IMR-90 (cell line): ENCODE measurements at regions not wholly inside any gene's neighbourhood (a gene's known extent, or its start where the extent isn't known, plus 50 kb on each side); places are given as distances from the start of the nearest gene placed in this dataset.

Experiments
- ATAC-seq: fragments of 200-7000 bp; cut with Tn5 transposase; 2 replicates; pipeline ENCODE4 v1.9.1; 2020; ENCODE audit warnings: low read depth, mild to moderate bottlenecking, moderate library complexity
- BruUV-seq: library from RNA; stranded (reverse); fragments of 400-500 nt; replicated peaks from 2 replicates; lab custom pipeline; 2021; lab: Mats Ljungman, UMichigan
- CTCF ChIA-PET: fragments of 300-600 bp; formaldehyde crosslinking; extraction: SDS; loops from one replicate; lab custom pipeline; 2021; ENCODE audit warnings: antibody characterized with exemption; lab: Yijun Ruan, JAX
- POLR2A ChIA-PET: fragments of 300-600 bp; sonication (Branson Sonifier 250); formaldehyde crosslinking; loops from one replicate; lab custom pipeline; 2022; ENCODE audit warnings: antibody characterized with exemption; ENCODE audit not compliant: unreplicated experiment; lab: Charles Lee
- DNase-seq: peaks from one replicate; pipeline ENCODE4 v3.0.0; 2013
- H2AFZ ChIP-seq: replicated peaks from 2 replicates; pipeline ENCODE3; 2013; ENCODE audit warnings: low read length, mild to moderate bottlenecking; ENCODE audit not compliant: poor library complexity
- H2AK5ac ChIP-seq: 2 replicates; pipeline ENCODE4 v1.6.1; 2013; ENCODE audit warnings: low read depth, low read length, inconsistent platforms
- H2AK9ac ChIP-seq: replicated peaks from 2 replicates; pipeline ENCODE3; 2013; ENCODE audit warnings: mild to moderate bottlenecking, low read depth, low read length, moderate library complexity; ENCODE audit not compliant: poor library complexity
- H2BK120ac ChIP-seq: 2 replicates; pipeline ENCODE4 v1.6.1; 2013; ENCODE audit warnings: low read depth, low read length, inconsistent platforms
- H2BK15ac ChIP-seq: 3 replicates; pipeline ENCODE4 v1.6.1; 2013; ENCODE audit warnings: low read depth, low read length, inconsistent platforms
- H2BK20ac ChIP-seq: 2 replicates; pipeline ENCODE4 v1.6.1; 2013; ENCODE audit warnings: low read depth, mild to moderate bottlenecking, inconsistent platforms, low read length, moderate library complexity
- H2BK5ac ChIP-seq: 2 replicates; pipeline ENCODE4 v1.6.1; 2013; ENCODE audit warnings: mild to moderate bottlenecking, low read depth, low read length, inconsistent platforms; ENCODE audit not compliant: poor library complexity, severe bottlenecking
- H3K14ac ChIP-seq: replicated peaks from 2 replicates; pipeline ENCODE4 v1.6.1; 2013; ENCODE audit warnings: low read depth, low read length, inconsistent platforms
- H3K18ac ChIP-seq: 2 replicates; pipeline ENCODE4 v1.6.1; 2013; ENCODE audit warnings: low read depth, low read length, control low read depth
- H3K23ac ChIP-seq: 2 replicates; pipeline ENCODE4 v1.6.1; 2013; ENCODE audit warnings: low read depth, low read length, inconsistent platforms
- H3K27ac ChIP-seq: 2 replicates; pipeline ENCODE4 v1.5.1; 2013; ENCODE audit warnings: mild to moderate bottlenecking, control low read depth, low read length; ENCODE audit not compliant: insufficient read depth
- H3K27me3 ChIP-seq: 2 replicates; pipeline ENCODE4 v1.6.1; 2013; ENCODE audit warnings: low read length; ENCODE audit not compliant: control insufficient read depth, insufficient read depth
- H3K36me3 ChIP-seq: 2 replicates; pipeline ENCODE4 v1.6.1; 2013; ENCODE audit warnings: low read length, mixed read lengths; ENCODE audit not compliant: control insufficient read depth, insufficient read depth
- H3K4ac ChIP-seq: 2 replicates; pipeline ENCODE4 v1.6.1; 2013; ENCODE audit warnings: low read depth, low read length, inconsistent platforms
- H3K4me1 ChIP-seq: 2 replicates; pipeline ENCODE4 v1.6.1; 2013; ENCODE audit warnings: low read length, mixed read lengths; ENCODE audit not compliant: control insufficient read depth, insufficient read depth
- H3K4me2 ChIP-seq: 2 replicates; pipeline ENCODE4 v1.6.1; 2013; ENCODE audit warnings: low read depth, mild to moderate bottlenecking, control low read depth, low read length, moderate library complexity
- H3K4me3 ChIP-seq: 2 replicates; pipeline ENCODE4 v1.5.1; 2013; ENCODE audit warnings: low read depth, mild to moderate bottlenecking, control low read depth, low read length, moderate library complexity; ENCODE audit not compliant: insufficient read depth
- H3K56ac ChIP-seq: 2 replicates; pipeline ENCODE4 v1.6.1; 2013; ENCODE audit warnings: low read length, inconsistent platforms; ENCODE audit not compliant: insufficient read depth; ENCODE audit errors: extremely low read depth
- H3K79me1 ChIP-seq, 2 experiments: 2 replicates each; pipeline ENCODE4 v1.6.1; 2013; ENCODE audit warnings: low read length in 2 of 2, inconsistent platforms in 1 of 2, low read depth in 1 of 2
- H3K9ac ChIP-seq: 2 replicates; pipeline ENCODE4 v1.6.1; 2013; ENCODE audit warnings: low read depth, low read length, control low read depth
- H3K9me1 ChIP-seq: 2 replicates; pipeline ENCODE4 v1.6.1; 2013; ENCODE audit warnings: low read length, inconsistent platforms; ENCODE audit not compliant: insufficient read depth
- H3K9me3 ChIP-seq: 2 replicates; pipeline ENCODE4 v1.6.1; 2013; ENCODE audit warnings: low read length; ENCODE audit not compliant: control insufficient read depth, insufficient read depth
- H4K20me1 ChIP-seq: 2 replicates; pipeline ENCODE4 v1.6.1; 2013; ENCODE audit warnings: low read length, inconsistent platforms; ENCODE audit not compliant: insufficient read depth
- H4K5ac ChIP-seq: 2 replicates; pipeline ENCODE4 v1.6.1; 2013; ENCODE audit warnings: mild to moderate bottlenecking, low read depth, low read length, control low read depth
- H4K8ac ChIP-seq, 2 experiments: 2 replicates each; pipeline ENCODE4 v1.6.1; 2013; ENCODE audit warnings: low read depth in 2 of 2, low read length in 2 of 2, control low read depth in 1 of 2, inconsistent platforms in 1 of 2
- H4K91ac ChIP-seq: 2 replicates; pipeline ENCODE4 v1.6.1; 2013; ENCODE audit warnings: low read depth, low read length, inconsistent platforms; ENCODE audit not compliant: insufficient read depth
- ELK1 ChIP-seq: fragments of 150-350 bp; IDR thresholded peaks from 2 replicates; pipeline ENCODE4 v1.6.1; 2016; ENCODE audit warnings: low read depth, mild to moderate bottlenecking, low read length, moderate library complexity, borderline replicate concordance
- MAZ ChIP-seq: IDR thresholded peaks from 2 replicates; pipeline ENCODE4 v1.6.1; 2012; ENCODE audit warnings: low read depth, mild to moderate bottlenecking, low read length, improper control_type of control experiment, moderate library complexity, borderline replicate concordance
- POLR2A ChIP-seq: IDR thresholded peaks from 2 replicates; pipeline ENCODE4 v1.6.1; 2012; ENCODE audit warnings: mild to moderate bottlenecking, low read depth, low read length
- WGBS, 2 experiments: methylation state at CpG; one replicate each; pipeline versions ENCODE4 v1.1.5 to v1.1.7; 2013; ENCODE audit warnings: missing lambda C conversion rate in 2 of 2; ENCODE audit not compliant: insufficient read length in 1 of 2; ENCODE audit errors: extremely low coverage in 2 of 2; 5-methylcytosine and 5-hydroxymethylcytosine counted together
- dilution Hi-C: fragments of 300-500 bp; cut with HindIII; formaldehyde crosslinking; loops from one replicate; pipeline ENCODE4 v1.14.3; 2018; ENCODE audit warnings: low sequenced_read_pairs; ENCODE audit not compliant: unreplicated experiment
- in situ Hi-C: fragments of 300-500 bp; cut with MboI; formaldehyde crosslinking; loops from 3 replicates; pipeline ENCODE4 v1.14.3; 2019; ENCODE audit warnings: low sequenced_read_pairs, inconsistent platforms, mixed read lengths
- intact Hi-C: fragments of 100-400 bp; cut with micrococcal nuclease; formaldehyde crosslinking; loops from 2 replicates; pipeline ENCODE4 v1.10.0; 2022

DNA sequence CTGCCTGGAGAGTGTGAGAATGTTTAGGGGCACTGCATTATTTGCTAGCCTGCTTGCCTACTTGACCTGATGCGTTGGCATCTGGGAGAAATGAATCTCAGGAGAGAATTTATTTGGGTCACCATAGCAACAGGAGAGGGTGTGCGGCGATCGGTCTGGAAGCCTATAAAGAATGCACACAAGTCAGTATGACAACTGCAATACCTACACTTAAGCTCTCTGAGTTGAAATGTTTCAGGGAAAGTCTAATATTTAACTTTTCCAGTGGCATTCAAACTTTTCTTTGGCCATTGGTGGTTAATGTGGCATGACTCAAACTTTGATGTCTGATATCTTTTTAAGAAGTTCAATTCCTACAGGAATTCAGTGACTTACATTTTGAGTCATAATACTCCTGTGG is 205.1 kb downstream of the NEDD1 start:
- intact Hi-C loops, result no loop called here
- WGBS, 2 experiments, result no CpG with 5 or more reads among the region's 4 CpGs

More for the DNA sequence above, 205.1 kb downstream of the NEDD1 start:
- Histone ChIP-seq H3K27ac (no peak overlapping the region), H3K27me3 (no peaks in the 10 kb centered on the region), H3K18ac (no peak overlapping the region), H2AK9ac (no peak overlapping the region), H3K4ac (no peak overlapping the region), H4K8ac (no peak overlapping the region), H2AFZ (no peak overlapping the region), H2AK5ac (no peak overlapping the region), H2BK20ac (no peak overlapping the region), H3K4me3 (no peak overlapping the region), H3K9ac (no peak overlapping the region), H3K79me1 (no peaks in the 10 kb centered on the region), H4K5ac (no peak overlapping the region), H3K9me3 (0 out of 2 replicates have a peak, but pooled peaks cover 2% of the 10 kb centered on the region), H4K20me1 (no peaks in the 10 kb centered on the region), H3K56ac (no peak overlapping the region), H4K91ac (no peak overlapping the region), H3K4me1 (no peaks in the 10 kb centered on the region), H2BK15ac (no peak overlapping the region), H3K14ac (no peak overlapping the region), H3K9me1 (no peaks in the 10 kb centered on the region), H3K4me2 (no peak overlapping the region), H2BK5ac (no peak overlapping the region), H2BK120ac (no peak overlapping the region), H3K36me3 (no peaks in the 10 kb centered on the region), H3K23ac (no peak overlapping the region)
- no peak for DNase-seq
- in situ Hi-C loops (no loop called here), dilution Hi-C loops (no loop called here)
- ChIA-PET CTCF (no interaction called here), POLR2A (no interaction called here)
- TF ChIP-seq MAZ (no peak), POLR2A (no peak), ELK1 (no peak)
- ATAC-seq, result no peak
- no TSS peak for BruUV-seq
